GM12801 (cell line): ENCODE measurements at regions not wholly inside any gene's neighbourhood (a gene's known extent, or its start where the extent isn't known, plus 50 kb on each side); places are given as distances from the start of the nearest gene placed in this dataset.

Experiments used
- CTCF ChIP-seq: IDR thresholded peaks from one replicate; pipeline ENCODE4 v1.5.1; 2011; ENCODE audit warnings: control low read depth; ENCODE audit not compliant: insufficient read length; ENCODE audit errors: extremely low read depth

GRCh38 chr5:133809801-133810200 is 158.6 kb downstream of the C5orf15 start:
- TF ChIP-seq CTCF = no peak

GRCh38 chr5:133807348-133807747 is 161.1 kb downstream of the C5orf15 start:
- no peak for TF ChIP-seq CTCF

GRCh38 chr5:133806847-133807246 is 161.6 kb downstream of the C5orf15 start:
- no peak for TF ChIP-seq CTCF

GRCh38 chr5:133801955-133802751 is 166.3 kb downstream of the C5orf15 start:
- no peak for TF ChIP-seq CTCF

- no peak for TF ChIP-seq CTCF
Measured at GRCh38 chr5:133801431-133801830, 167.0 kb downstream of the C5orf15 start.

GRCh38 chr5:133799571-133800237 is 168.7 kb downstream of the C5orf15 start:
- no peak for TF ChIP-seq CTCF

- TF ChIP-seq CTCF = no peak
Measured at GRCh38 chr5:133797167-133797566, 171.3 kb downstream of the C5orf15 start.
